D721Med (cell line): ENCODE measurements at regions not wholly inside any gene's neighbourhood (a gene's known extent, or its start where the extent isn't known, plus 50 kb on each side); places are given as distances from the start of the nearest gene placed in this dataset.

Source experiments
- DNase-seq: peaks from one replicate; pipeline ENCODE4 v3.0.0; 2011; ENCODE audit warnings: low spot score; ENCODE audit not compliant: insufficient read length
- FAIRE-seq: peaks from 2 replicates; lab custom pipeline; 2011; peaks lifted over from hg19 to GRCh38; lab: Jason Lieb, UNC
- TF ChIP-seq, protein P1 (sequence below): IDR thresholded peaks from 2 replicates; pipeline ENCODE4 v1.5.1; 2012; ENCODE audit warnings: mild to moderate bottlenecking, control low read depth; ENCODE audit not compliant: insufficient read depth; ENCODE audit errors: missing control alignments

DNA sequence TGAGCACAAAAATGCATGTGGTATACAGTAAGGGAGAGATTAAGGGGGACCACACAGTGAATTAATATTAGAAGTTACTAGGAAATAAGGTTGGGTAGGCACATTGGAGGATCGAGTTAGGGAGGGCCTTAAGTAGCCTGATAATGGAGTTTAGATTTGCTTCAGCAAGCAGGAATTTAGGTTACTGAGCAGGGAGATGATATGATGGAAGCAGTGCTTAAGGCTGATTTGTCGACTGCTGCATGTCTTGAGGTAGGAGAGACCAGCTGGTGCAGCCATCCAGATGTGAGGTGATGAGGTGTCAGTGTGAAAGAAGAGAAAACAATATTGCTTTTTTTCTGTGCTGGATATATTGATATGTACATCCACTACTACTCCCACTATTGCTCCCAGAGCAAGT, 55.2 kb upstream of the ACTBL2 start:
- no peak for FAIRE-seq
- TF ChIP-seq, protein P1, sequence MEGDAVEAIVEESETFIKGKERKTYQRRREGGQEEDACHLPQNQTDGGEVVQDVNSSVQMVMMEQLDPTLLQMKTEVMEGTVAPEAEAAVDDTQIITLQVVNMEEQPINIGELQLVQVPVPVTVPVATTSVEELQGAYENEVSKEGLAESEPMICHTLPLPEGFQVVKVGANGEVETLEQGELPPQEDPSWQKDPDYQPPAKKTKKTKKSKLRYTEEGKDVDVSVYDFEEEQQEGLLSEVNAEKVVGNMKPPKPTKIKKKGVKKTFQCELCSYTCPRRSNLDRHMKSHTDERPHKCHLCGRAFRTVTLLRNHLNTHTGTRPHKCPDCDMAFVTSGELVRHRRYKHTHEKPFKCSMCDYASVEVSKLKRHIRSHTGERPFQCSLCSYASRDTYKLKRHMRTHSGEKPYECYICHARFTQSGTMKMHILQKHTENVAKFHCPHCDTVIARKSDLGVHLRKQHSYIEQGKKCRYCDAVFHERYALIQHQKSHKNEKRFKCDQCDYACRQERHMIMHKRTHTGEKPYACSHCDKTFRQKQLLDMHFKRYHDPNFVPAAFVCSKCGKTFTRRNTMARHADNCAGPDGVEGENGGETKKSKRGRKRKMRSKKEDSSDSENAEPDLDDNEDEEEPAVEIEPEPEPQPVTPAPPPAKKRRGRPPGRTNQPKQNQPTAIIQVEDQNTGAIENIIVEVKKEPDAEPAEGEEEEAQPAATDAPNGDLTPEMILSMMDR, result no peak
- DNase-seq, result no peak

DNA sequence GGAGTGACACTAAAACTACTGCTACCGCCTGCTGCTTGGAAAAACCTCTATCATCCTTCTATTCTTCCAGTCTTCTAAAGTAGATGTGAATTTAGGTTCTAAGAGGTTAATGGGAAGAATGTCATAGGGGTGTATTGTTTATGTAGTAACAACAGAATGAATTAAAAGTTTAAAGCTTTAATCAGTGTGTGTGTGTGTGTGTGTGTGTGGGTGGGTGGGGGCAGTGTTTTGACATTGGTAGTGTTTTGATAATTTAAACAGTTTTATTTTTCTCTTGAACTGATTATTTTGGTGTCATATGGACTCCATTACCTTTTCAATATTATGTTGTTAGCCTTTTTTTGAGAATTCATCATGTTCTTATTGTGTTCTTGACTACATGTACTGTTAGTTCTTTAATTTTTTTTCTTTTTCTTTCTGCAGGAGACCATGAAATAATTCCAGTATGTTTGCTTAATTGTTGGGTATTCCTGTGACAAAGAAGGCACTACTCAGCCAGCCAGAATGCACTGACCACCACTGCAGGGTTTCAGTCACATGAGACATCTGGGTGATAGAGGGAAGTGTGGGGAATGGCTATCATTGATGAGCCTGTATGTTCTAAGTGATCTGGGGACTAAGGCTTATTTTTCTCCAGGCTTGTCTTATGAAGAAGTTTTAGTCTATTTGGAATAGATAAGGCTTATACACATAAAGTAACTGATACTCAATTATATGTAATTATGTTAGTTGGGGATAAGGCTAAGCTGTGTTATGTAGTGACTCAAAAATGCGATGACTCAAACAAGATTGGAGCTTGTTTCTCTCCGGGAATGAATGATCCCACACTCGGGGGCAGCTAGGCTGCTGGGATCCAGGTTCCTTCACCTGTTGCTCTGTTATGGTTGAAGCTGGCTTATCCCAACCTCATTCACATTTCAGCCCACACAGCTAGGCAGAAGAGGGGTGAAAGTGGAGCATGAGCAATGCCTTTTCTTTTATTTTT, 50.2 kb upstream of the ACTBL2 start:
- TF ChIP-seq, protein P1, result no peak
- DNase-seq, result no peak

More for the DNA sequence above, 50.2 kb upstream of the ACTBL2 start:
- FAIRE-seq, result no peak
